ENCODE measurements at regions not wholly inside any gene's neighbourhood (a gene's known extent, or its start where the extent isn't known, plus 50 kb on each side); places are given as distances from the start of the nearest gene placed in this dataset.

DNA sequence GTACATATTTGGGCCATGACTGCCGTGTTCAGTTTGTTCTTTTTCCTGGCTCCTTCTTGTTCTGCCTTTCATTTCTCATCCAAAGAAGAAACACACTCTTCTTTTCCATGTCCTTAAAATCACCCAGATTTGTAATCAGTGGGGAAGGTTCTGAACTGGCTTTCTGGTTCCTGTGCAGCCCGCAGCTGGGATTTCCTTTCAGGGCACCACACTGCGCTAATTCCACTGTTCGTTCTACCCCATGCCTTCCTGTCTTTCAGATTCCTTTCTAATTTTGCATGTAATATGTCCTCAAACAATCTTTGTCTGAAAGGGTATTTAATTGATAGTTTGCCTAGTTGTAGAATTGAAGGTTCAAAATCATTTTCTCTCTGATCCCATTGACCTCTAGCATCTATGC, 94.1 kb downstream of the HS1BP3 start:
- TF ChIP-seq, protein P1, sequence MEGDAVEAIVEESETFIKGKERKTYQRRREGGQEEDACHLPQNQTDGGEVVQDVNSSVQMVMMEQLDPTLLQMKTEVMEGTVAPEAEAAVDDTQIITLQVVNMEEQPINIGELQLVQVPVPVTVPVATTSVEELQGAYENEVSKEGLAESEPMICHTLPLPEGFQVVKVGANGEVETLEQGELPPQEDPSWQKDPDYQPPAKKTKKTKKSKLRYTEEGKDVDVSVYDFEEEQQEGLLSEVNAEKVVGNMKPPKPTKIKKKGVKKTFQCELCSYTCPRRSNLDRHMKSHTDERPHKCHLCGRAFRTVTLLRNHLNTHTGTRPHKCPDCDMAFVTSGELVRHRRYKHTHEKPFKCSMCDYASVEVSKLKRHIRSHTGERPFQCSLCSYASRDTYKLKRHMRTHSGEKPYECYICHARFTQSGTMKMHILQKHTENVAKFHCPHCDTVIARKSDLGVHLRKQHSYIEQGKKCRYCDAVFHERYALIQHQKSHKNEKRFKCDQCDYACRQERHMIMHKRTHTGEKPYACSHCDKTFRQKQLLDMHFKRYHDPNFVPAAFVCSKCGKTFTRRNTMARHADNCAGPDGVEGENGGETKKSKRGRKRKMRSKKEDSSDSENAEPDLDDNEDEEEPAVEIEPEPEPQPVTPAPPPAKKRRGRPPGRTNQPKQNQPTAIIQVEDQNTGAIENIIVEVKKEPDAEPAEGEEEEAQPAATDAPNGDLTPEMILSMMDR (IDR thresholded peaks at IDR 0.05), result no peak
- TF ChIP-seq POLR2A (IDR thresholded peaks at IDR 0.05), result no peak
- Histone ChIP-seq H3K27ac (no peak overlapping the region), H3K4me3 (replicated peaks in 1 of 3) (no peak overlapping the region), H3K4me1 (peaks cover 5 to 10% of the 10 kb centered on the region in 2 donors), H3K9me3 (no peaks in the 10 kb centered on the region), H3K36me3 (no peaks in the 10 kb centered on the region), H3K27me3 (no peaks in the 10 kb centered on the region)
- intact Hi-C loops (cut with DNase I), result no loop called here
- no peak for DNase-seq
- 78 to 91% methylated on average over 4 of the region's 4 CpGs for WGBS, 2 donors

DNA sequence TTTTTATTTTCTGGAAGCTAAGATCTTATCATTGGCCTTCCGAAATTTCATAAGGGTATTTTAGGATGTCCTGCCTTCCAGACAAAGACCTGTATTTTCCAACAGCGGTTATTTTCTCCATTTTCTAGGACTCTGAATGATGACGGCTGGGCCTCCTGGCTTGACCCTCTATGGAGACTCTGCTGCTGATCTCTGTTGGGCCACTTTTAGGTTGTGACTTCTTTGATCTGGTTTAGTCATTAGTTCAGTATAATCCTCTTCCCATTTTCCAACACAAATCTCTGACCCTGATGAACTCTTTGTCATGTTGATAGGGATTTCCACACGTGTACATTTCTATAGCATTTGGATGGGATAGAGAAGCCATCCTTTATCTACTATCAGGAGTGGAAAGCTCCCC, 93.7 kb downstream of the HS1BP3 start:
- Histone ChIP-seq H3K27me3 (no peaks in the 10 kb centered on the region), H3K4me1 (peaks cover 5 to 10% of the 10 kb centered on the region in 2 donors), H3K4me3 (replicated peaks in 1 of 3) (no peak overlapping the region), H3K27ac (no peak overlapping the region), H3K36me3 (no peaks in the 10 kb centered on the region), H3K9me3 (no peaks in the 10 kb centered on the region)
- DNase-seq, result no peak
- 84 to 85% methylated on average over 4 of the region's 4 CpGs for WGBS, 2 donors
- no peak for TF ChIP-seq POLR2A (IDR thresholded peaks at IDR 0.05)
- TF ChIP-seq, protein P1 (IDR thresholded peaks at IDR 0.05), result no peak
- intact Hi-C loops (cut with DNase I), result no loop called here

DNA sequence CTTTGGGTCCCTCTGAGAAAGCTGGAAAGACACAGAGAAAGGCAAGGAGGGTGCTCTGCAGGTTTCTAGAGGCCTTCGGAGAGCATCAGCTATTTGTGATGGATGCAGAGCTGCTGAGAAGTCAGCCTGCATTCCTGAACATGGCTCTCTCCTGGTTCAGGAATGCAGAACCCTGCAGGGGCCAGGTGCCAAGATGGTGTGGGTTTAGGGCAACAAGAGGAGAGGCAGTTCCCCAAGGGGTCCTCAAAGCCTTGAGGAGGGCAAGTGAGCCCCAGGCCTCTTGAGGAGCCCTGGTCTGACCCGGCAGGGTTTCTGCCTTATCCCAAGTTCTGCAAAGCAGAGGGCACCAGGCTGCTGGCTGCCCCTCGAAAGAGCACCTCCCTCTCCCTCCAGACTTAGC, 93.3 kb downstream of the HS1BP3 start:
- WGBS, 2 donors, result 32 to 55% methylated on average over 3 of the region's 3 CpGs
- peak; percentile 72 to 80 for DNase-seq
- Histone ChIP-seq H3K9me3 (no peaks in the 10 kb centered on the region), H3K4me1 (peaks cover 5 to 10% of the 10 kb centered on the region in 2 donors), H3K4me3 (replicated peaks in 1 of 3) (no peak overlapping the region), H3K36me3 (no peaks in the 10 kb centered on the region), H3K27ac (peak overlapping the region in 1 of 3 donors; percentile 10), H3K27me3 (no peaks in the 10 kb centered on the region)
- TF ChIP-seq, protein P1 (IDR thresholded peaks at IDR 0.05), result no peak
- intact Hi-C loops (cut with DNase I), result no loop called here

DNA sequence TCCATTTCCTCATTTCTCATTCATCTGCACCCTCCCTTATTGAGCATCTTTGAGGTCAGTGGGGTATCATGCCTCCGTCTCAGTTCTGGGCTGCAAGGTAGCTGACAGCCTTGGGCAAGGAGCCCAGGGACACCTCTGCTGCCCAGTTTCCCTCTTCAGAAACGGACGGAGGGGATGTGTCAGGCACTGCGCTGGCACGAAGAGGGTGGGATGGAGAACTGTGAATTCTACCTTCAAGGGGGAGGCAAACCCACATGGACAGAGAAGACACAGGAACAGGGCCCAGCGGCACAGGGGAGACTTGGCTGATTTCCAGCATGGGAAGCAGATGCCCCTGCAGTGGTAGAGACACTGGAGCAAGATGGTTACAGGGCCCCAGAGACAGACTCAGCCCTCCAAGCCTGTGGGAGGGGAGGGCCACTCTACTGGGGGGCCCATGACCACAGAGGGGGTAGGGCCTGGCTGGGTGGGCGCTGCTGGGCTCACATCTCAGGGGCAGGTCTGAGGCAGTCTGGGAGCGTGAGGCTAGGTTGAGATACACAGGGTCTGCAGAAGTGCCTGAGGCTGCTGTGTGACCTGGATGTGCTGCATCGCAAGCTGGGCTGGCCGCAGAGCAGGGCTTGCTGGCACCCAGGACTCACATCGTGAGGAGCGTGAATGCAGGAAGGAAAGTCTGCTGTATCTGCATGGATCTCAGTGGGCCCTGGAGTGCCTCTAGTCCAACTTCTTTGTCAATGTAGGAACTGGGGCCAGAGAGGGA, 92.3 kb downstream of the HS1BP3 start:
- intact Hi-C loops (cut with DNase I), result no loop called here
- H3K36me3 ChIP-seq, result no peaks in the 10 kb centered on the region
- peaks cover 5 to 10% of the 10 kb centered on the region in 2 donors for H3K4me1 ChIP-seq
- no peaks in the 10 kb centered on the region for H3K27me3 ChIP-seq
- DNase-seq, result peak in 1 of 2 donors; percentile 26
- no peak overlapping the region for H3K27ac ChIP-seq
- WGBS, 2 donors, result 79 to 82% methylated on average over 11 to 12 of the region's 12 CpGs
- no peak for TF ChIP-seq POLR2A (IDR thresholded peaks at IDR 0.05)
- TF ChIP-seq, protein P1 (IDR thresholded peaks at IDR 0.05), result no peak
- H3K4me3 ChIP-seq (replicated peaks in 1 of 3), result no peak overlapping the region
- H3K9me3 ChIP-seq, result no peaks in the 10 kb centered on the region

DNA sequence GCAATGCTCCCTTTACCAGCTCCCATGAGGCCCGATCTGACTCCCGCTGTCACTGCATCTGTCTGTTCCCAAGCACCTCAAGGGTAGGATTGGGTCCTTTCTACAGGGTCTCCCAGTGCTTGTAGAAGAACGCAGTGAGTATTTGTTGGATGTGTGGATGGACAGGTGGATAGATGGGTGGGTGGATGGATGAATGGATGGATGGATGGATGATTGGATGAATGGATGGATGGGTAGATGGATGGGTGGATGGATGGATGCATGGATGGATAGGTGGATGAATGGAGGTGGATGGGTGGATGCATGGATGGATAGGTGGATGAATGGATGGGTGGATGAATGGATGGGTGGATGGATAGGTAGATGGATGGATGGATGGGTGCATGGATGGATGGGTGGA, 91.6 kb downstream of the HS1BP3 start:
- no peak overlapping the region for H3K4me3 ChIP-seq (replicated peaks in 1 of 3)
- H3K27ac ChIP-seq, result no peak overlapping the region
- DNase-seq, result no peak
- no peaks in the 10 kb centered on the region for H3K36me3 ChIP-seq
- intact Hi-C loops (cut with DNase I), result no loop called here
- no peaks in the 10 kb centered on the region for H3K9me3 ChIP-seq
- 70 to 96% methylated on average over 3 of the region's 3 CpGs for WGBS, 2 donors
- H3K4me1 ChIP-seq, result peaks cover 5 to 10% of the 10 kb centered on the region in 2 donors
- H3K27me3 ChIP-seq, result no peaks in the 10 kb centered on the region
- no peak for TF ChIP-seq POLR2A (IDR thresholded peaks at IDR 0.05)

All from thyroid gland (tissue), 4 donors.